ENCODE measurements at regions not wholly inside any gene's neighbourhood (a gene's known extent, or its start where the extent isn't known, plus 50 kb on each side); places are given as distances from the start of the nearest gene placed in this dataset.

- no peaks in the 10 kb centered on the region for H3K36me3 ChIP-seq
- no peak for DNase-seq
- TF ChIP-seq POLR2A (IDR thresholded peaks at IDR 0.05) (no peak), CTCF (IDR thresholded peaks at IDR 0.05) (no peak), EP300 (IDR thresholded peaks at IDR 0.05) (no peak)
- H3K4me3 ChIP-seq = no peak overlapping the region
- H3K4me1 ChIP-seq (ENCODE audit: insufficient read depth) = no peaks in the 10 kb centered on the region
- WGBS, 3 donors = 37 to 63% (median 45%) methylated on average over 3 of the region's 3 CpGs
- no peaks in the 10 kb centered on the region for H3K27me3 ChIP-seq
- H3K9me3 ChIP-seq = no peaks in the 10 kb centered on the region
- no peak overlapping the region for H3K27ac ChIP-seq
- intact Hi-C loops (cut with DNase I) = no loop called here
Measured at GRCh38 chr2:147482916-147483669, 361.7 kb upstream of the ACVR2A start.

- no peaks in the 10 kb centered on the region for H3K27me3 ChIP-seq
- H3K9me3 ChIP-seq = no peaks in the 10 kb centered on the region
- TF ChIP-seq EP300 (IDR thresholded peaks at IDR 0.05) (no peak), POLR2A (IDR thresholded peaks at IDR 0.05) (no peak), CTCF (IDR thresholded peaks at IDR 0.05) (no peak)
- 59 to 66% (median 60%) methylated on average over 6 of the region's 6 CpGs for WGBS, 3 donors
- H3K27ac ChIP-seq = no peak overlapping the region
- intact Hi-C loops (cut with DNase I) = no loop called here
- no peaks in the 10 kb centered on the region for H3K4me1 ChIP-seq (ENCODE audit: insufficient read depth)
- no peaks in the 10 kb centered on the region for H3K36me3 ChIP-seq
- H3K4me3 ChIP-seq = no peak overlapping the region
- DNase-seq = no peak
Measured at GRCh38 chr2:147482111-147482895, 362.5 kb upstream of the ACVR2A start.

- H3K9me3 ChIP-seq = no peaks in the 10 kb centered on the region
- TF ChIP-seq EP300 (IDR thresholded peaks at IDR 0.05) (no peak), POLR2A (IDR thresholded peaks at IDR 0.05) (no peak)
- H3K4me1 ChIP-seq (ENCODE audit: insufficient read depth) = no peaks in the 10 kb centered on the region
- 83 to 92% (median 85%) methylated on average over 4 of the region's 4 CpGs for WGBS, 3 donors
- H3K27ac ChIP-seq = no peak overlapping the region
- no peaks in the 10 kb centered on the region for H3K27me3 ChIP-seq
- DNase-seq = no peak
- intact Hi-C loops (cut with DNase I) = no loop called here
- H3K4me3 ChIP-seq = no peak overlapping the region
- H3K36me3 ChIP-seq = no peaks in the 10 kb centered on the region
Measured at GRCh38 chr2:147479358-147479757, 365.5 kb upstream of the ACVR2A start.

GRCh38 chr2:147473075-147473474, 371.8 kb upstream of the ACVR2A start:
- TF ChIP-seq CTCF (IDR thresholded peaks at IDR 0.05) = no peak
- no peak for TF ChIP-seq EP300 (IDR thresholded peaks at IDR 0.05)
- intact Hi-C loops (cut with DNase I) = no loop called here
- H3K4me3 ChIP-seq = no peak overlapping the region

GRCh38 chr2:147471126-147471525, 373.7 kb upstream of the ACVR2A start:
- Histone ChIP-seq H3K27ac (no peak overlapping the region), H3K27me3 (no peaks in the 10 kb centered on the region), H3K36me3 (no peaks in the 10 kb centered on the region), H3K4me3 (no peak overlapping the region), H3K4me1 (ENCODE audit: insufficient read depth) (no peaks in the 10 kb centered on the region), H3K9me3 (no peaks in the 10 kb centered on the region)
- WGBS, 3 donors = 83 to 97% (median 95%) methylated on average over 1 of the region's 1 CpG
- TF ChIP-seq POLR2A (IDR thresholded peaks at IDR 0.05) = no peak
- no peak for TF ChIP-seq EP300 (IDR thresholded peaks at IDR 0.05)
- TF ChIP-seq CTCF (IDR thresholded peaks at IDR 0.05) = no peak
- intact Hi-C loops (cut with DNase I) = no loop called here
- no peak for DNase-seq

More at GRCh38 chr2:147473075-147473474, 371.8 kb upstream of the ACVR2A start:
- no peaks in the 10 kb centered on the region for H3K36me3 ChIP-seq
- no peak overlapping the region for H3K27ac ChIP-seq
- no peaks in the 10 kb centered on the region for H3K9me3 ChIP-seq
- H3K4me1 ChIP-seq (ENCODE audit: insufficient read depth) = no peaks in the 10 kb centered on the region
- no peak for DNase-seq
- H3K27me3 ChIP-seq = no peaks in the 10 kb centered on the region
